ENCODE measurements at regions not wholly inside any gene's neighbourhood (a gene's known extent, or its start where the extent isn't known, plus 50 kb on each side); places are given as distances from the start of the nearest gene placed in this dataset.

GRCh38 chr11:131231317-131231940, 139.0 kb upstream of the NTM start:
- Mint-ChIP-seq H3K4me3 (no peak overlapping the region), H3K4me1 (peaks cover 35 to 40% of the 10 kb centered on the region in 2 experiments), H3K36me3 (ENCODE audit: insufficient read depth in 1 of 3, low read depth in 3 of 3) (peaks cover 0 to 2% (median under 1%) of the 10 kb centered on the region in 3 experiments; a peak in 3 of 7 replicates), H3K27me3 (ENCODE audit: low read depth) (peaks cover 2% of the 10 kb centered on the region; the same call in 1 of the 2 replicates), H3K9me3 (no peaks in the 10 kb centered on the region; a peak in 3 of 5 replicates), H3K27ac (no peak overlapping the region)
- Histone ChIP-seq H3K79me1 (ENCODE audit: insufficient read depth, low read depth, low read length, poor library complexity, severe bottlenecking) (no peaks in the 10 kb centered on the region), H4K91ac (ENCODE audit: insufficient read length, low read depth, low read length) (no peak overlapping the region), H3K18ac (ENCODE audit: insufficient read length, low read depth, low read length) (no peak overlapping the region), H4K20me1 (ENCODE audit: control insufficient read depth, insufficient read depth, insufficient read length) (no peaks in the 10 kb centered on the region), H3K9ac (ENCODE audit: extremely low read depth, insufficient read length, low read length) (no peak overlapping the region), H2AK5ac (ENCODE audit: insufficient read length, low read length) (no peak overlapping the region), H4K8ac (replicated peaks; ENCODE audit: insufficient read length, low read depth, low read length) (no peak overlapping the region), H3K23ac (ENCODE audit: insufficient read length, low read depth, low read length) (no peak overlapping the region), H3K9me3 (ENCODE audit: control insufficient read depth, low read depth, low read length) (no peaks in the 10 kb centered on the region), H2BK5ac (ENCODE audit: insufficient read length, low read length) (no peak overlapping the region), H2BK120ac (ENCODE audit: low read depth, low read length, poor library complexity, severe bottlenecking) (no peak overlapping the region), H2BK20ac (ENCODE audit: low read depth, low read length, poor library complexity, severe bottlenecking) (no peak overlapping the region), H3K79me2 (ENCODE audit: insufficient read depth, low read length) (no peaks in the 10 kb centered on the region), H3K23me2 (ENCODE audit: insufficient read length, low read depth, low read length, poor library complexity, severe bottlenecking) (no peaks in the 10 kb centered on the region), H3K4me2 (ENCODE audit: insufficient read depth, insufficient read length, low read length) (no peak overlapping the region), H3K56ac (ENCODE audit: insufficient read length, low read depth, low read length) (no peak overlapping the region), H3T11ph (ENCODE audit: low read length) (no peak overlapping the region), H3K14ac (ENCODE audit: insufficient read depth, low read length) (no peak overlapping the region), H3K27me3 (ENCODE audit: insufficient read depth, low read length) (no peaks in the 10 kb centered on the region), H4K5ac (ENCODE audit: insufficient read length, low read depth, low read length) (no peak overlapping the region), H3K4me1 (ENCODE audit: insufficient read depth, low read length) (peaks cover 6% of the 10 kb centered on the region; the same call in 1 of the 2 replicates), H2AFZ (ENCODE audit: low read length) (no peak overlapping the region), H2BK12ac (ENCODE audit: insufficient read length, low read depth, low read length) (no peak overlapping the region), H3K4ac (ENCODE audit: low read depth, low read length) (no peak overlapping the region), H3K27ac (ENCODE audit: insufficient read length, low read depth, low read length) (no peak overlapping the region), H2BK15ac (ENCODE audit: low read depth, low read length) (no peak overlapping the region)
- no peak for TF ChIP-seq CTCF (conservative IDR thresholded peaks at IDR 0.05)
- no peak for DNase-seq
- no CpG with 5 or more reads among the region's 6 CpGs for WGBS (ENCODE audit: extremely low coverage, insufficient read length, low lambda C conversion rate)

Measured in H9 (cell line).